ENCODE measurements at regions not wholly inside any gene's neighbourhood (a gene's known extent, or its start where the extent isn't known, plus 50 kb on each side); places are given as distances from the start of the nearest gene placed in this dataset.

GRCh38 chr14:29271669-29272068 lies 505.1 kb downstream of the FOXG1 start:
- H3K9ac ChIP-seq (ENCODE audit: extremely low read depth, insufficient read length, low read length), result no peak overlapping the region
- H2BK5ac ChIP-seq (ENCODE audit: insufficient read length, low read length), result no peak overlapping the region
- H2BK15ac ChIP-seq (ENCODE audit: low read depth, low read length), result no peak overlapping the region
- no peaks in the 10 kb centered on the region for H4K20me1 ChIP-seq (ENCODE audit: control insufficient read depth, insufficient read depth, insufficient read length)
- H3K4me2 ChIP-seq (ENCODE audit: insufficient read depth, insufficient read length, low read length), result no peak overlapping the region
- no peaks in the 10 kb centered on the region for H3K79me1 ChIP-seq (ENCODE audit: insufficient read depth, low read depth, low read length, poor library complexity, severe bottlenecking)
- Mint-ChIP-seq H3K4me1 (no peaks in the 10 kb centered on the region), H3K9me3 (no peaks in the 10 kb centered on the region), H3K27ac (no peak overlapping the region), H3K4me3 (no peak overlapping the region), H3K27me3 (ENCODE audit: low read depth) (no peaks in the 10 kb centered on the region), H3K36me3 (ENCODE audit: insufficient read depth in 1 of 3, low read depth in 3 of 3) (peaks cover 0 to 10% (median 0%) of the 10 kb centered on the region in 3 experiments; a peak in 2 of 7 replicates)
- no peaks in the 10 kb centered on the region for H3K79me2 ChIP-seq (ENCODE audit: insufficient read depth, low read length)
- no peak overlapping the region for H3K27ac ChIP-seq (ENCODE audit: insufficient read length, low read depth, low read length)
- DNase-seq, result no peak
- TF ChIP-seq CTCF (conservative IDR thresholded peaks at IDR 0.05), result no peak
- no peak overlapping the region for H4K5ac ChIP-seq (ENCODE audit: insufficient read length, low read depth, low read length)
- H2BK20ac ChIP-seq (ENCODE audit: low read depth, low read length, poor library complexity, severe bottlenecking), result no peak overlapping the region
- no peak overlapping the region for H4K91ac ChIP-seq (ENCODE audit: insufficient read length, low read depth, low read length)
- no peaks in the 10 kb centered on the region for H3K4me1 ChIP-seq (ENCODE audit: insufficient read depth, low read length)
- H3K18ac ChIP-seq (ENCODE audit: insufficient read length, low read depth, low read length), result no peak overlapping the region
- H3K23ac ChIP-seq (ENCODE audit: insufficient read length, low read depth, low read length), result no peak overlapping the region
- H4K8ac ChIP-seq (replicated peaks; ENCODE audit: insufficient read length, low read depth, low read length), result no peak overlapping the region
- H3K27me3 ChIP-seq (ENCODE audit: insufficient read depth, low read length), result no peaks in the 10 kb centered on the region
- H2AK5ac ChIP-seq (ENCODE audit: insufficient read length, low read length), result no peak overlapping the region
- H3T11ph ChIP-seq (ENCODE audit: low read length), result no peak overlapping the region
- no peak overlapping the region for H3K56ac ChIP-seq (ENCODE audit: insufficient read length, low read depth, low read length)
- H3K4ac ChIP-seq (ENCODE audit: low read depth, low read length), result no peak overlapping the region
- H3K23me2 ChIP-seq (ENCODE audit: insufficient read length, low read depth, low read length, poor library complexity, severe bottlenecking), result no peaks in the 10 kb centered on the region
- no peak overlapping the region for H2AFZ ChIP-seq (ENCODE audit: low read length)
- H3K14ac ChIP-seq (ENCODE audit: insufficient read depth, low read length), result no peak overlapping the region
- H2BK12ac ChIP-seq (ENCODE audit: insufficient read length, low read depth, low read length), result no peak overlapping the region
- no peak overlapping the region for H2BK120ac ChIP-seq (ENCODE audit: low read depth, low read length, poor library complexity, severe bottlenecking)
- H3K9me3 ChIP-seq (ENCODE audit: control insufficient read depth, low read depth, low read length), result no peaks in the 10 kb centered on the region

All from H9 (cell line).